Brain microvascular endothelial cell (primary cell): ENCODE measurements at regions not wholly inside any gene's neighbourhood (a gene's known extent, or its start where the extent isn't known, plus 50 kb on each side); places are given as distances from the start of the nearest gene placed in this dataset.

Experiments used
- DNase-seq: peaks from one replicate; pipeline ENCODE4 v3.0.0-alpha.2; 2020
- H3K27ac ChIP-seq: fragments of 250-450 bp; sonication (Bioruptor Pico); 2 replicates; pipeline ENCODE4 v1.5.1; 2020; ENCODE audit warnings: mild to moderate bottlenecking, moderate library complexity
- H3K27me3 ChIP-seq: fragments of 250-450 bp; sonication (Bioruptor Pico); replicated peaks from 2 replicates; pipeline ENCODE4 v1.5.1; 2020; ENCODE audit warnings: mild to moderate bottlenecking
- H3K36me3 ChIP-seq: fragments of 250-450 bp; sonication (Bioruptor Pico); replicated peaks from 2 replicates; pipeline ENCODE4 v1.5.1; 2020; ENCODE audit warnings: mild to moderate bottlenecking
- H3K4me3 ChIP-seq: 2 replicates; pipeline ENCODE4 v1.5.1; 2011; ENCODE audit warnings: low read depth, mild to moderate bottlenecking, control low read depth, low read length, moderate library complexity
- CTCF ChIP-seq: IDR thresholded peaks from 2 replicates; pipeline ENCODE4 v1.5.1; 2011; ENCODE audit warnings: low read depth, mild to moderate bottlenecking, moderate library complexity, low read length, control low read depth, inconsistent platforms; ENCODE audit errors: missing control alignments
- in situ Hi-C: cut with HindIII; loops from 2 replicates; pipeline ENCODE4 v1.10.0; 2017; ENCODE audit warnings: low sequenced_read_pairs, low pct_ligation_motif_present

- peaks cover 2% of the 10 kb centered on the region for H3K27me3 ChIP-seq
- H3K4me3 ChIP-seq, result no peak overlapping the region
- in situ Hi-C loops, result no loop called here
- H3K27ac ChIP-seq, result no peak overlapping the region
- TF ChIP-seq CTCF, result no peak
- no peaks in the 10 kb centered on the region for H3K36me3 ChIP-seq
- DNase-seq, result no peak
Measured at GRCh38 chr13:94901070-94901469, 188.7 kb upstream of the SOX21 start.

GRCh38 chr13:94896719-94897317, 184.5 kb upstream of the SOX21 start:
- DNase-seq, result no peak
- in situ Hi-C loops, result no loop called here
- no peak for TF ChIP-seq CTCF
- H3K4me3 ChIP-seq, result no peak overlapping the region
- no peaks in the 10 kb centered on the region for H3K36me3 ChIP-seq
- H3K27me3 ChIP-seq, result no peaks in the 10 kb centered on the region
- H3K27ac ChIP-seq, result no peak overlapping the region

GRCh38 chr13:94896238-94896637, 183.9 kb upstream of the SOX21 start:
- no peak for TF ChIP-seq CTCF
- in situ Hi-C loops, result no loop called here

GRCh38 chr13:94886191-94886590, 173.8 kb upstream of the SOX21 start:
- Histone ChIP-seq H3K36me3 (no peaks in the 10 kb centered on the region), H3K27ac (no peak overlapping the region), H3K27me3 (no peaks in the 10 kb centered on the region), H3K4me3 (no peak overlapping the region)
- no peak for TF ChIP-seq CTCF
- peak; percentile 77 for DNase-seq
- in situ Hi-C loops, result no loop called here

More at GRCh38 chr13:94896238-94896637, 183.9 kb upstream of the SOX21 start:
- H3K4me3 ChIP-seq, result no peak overlapping the region
- no peak overlapping the region for H3K27ac ChIP-seq
- no peaks in the 10 kb centered on the region for H3K27me3 ChIP-seq
- no peaks in the 10 kb centered on the region for H3K36me3 ChIP-seq
- no peak for DNase-seq

DNA sequence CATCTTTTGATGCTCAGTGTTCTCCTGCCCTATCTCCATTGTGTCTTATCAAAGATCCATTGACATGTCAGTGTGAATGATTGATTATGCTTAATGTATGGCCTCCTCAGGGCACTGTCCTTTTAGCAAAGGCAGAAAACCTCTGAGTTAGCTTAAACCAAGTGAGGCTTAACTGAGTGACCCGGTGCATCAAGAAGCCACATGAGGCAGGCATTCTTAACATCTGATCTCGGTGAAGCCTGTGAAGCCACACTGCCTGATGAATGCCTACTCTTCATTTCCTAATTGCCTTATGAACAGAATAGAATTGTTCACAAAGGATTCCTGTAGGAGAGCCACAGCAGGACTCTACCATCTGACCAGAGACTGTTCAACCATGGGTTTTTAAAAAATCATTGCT, 168.1 kb upstream of the SOX21 start:
- Histone ChIP-seq H3K27me3 (no peaks in the 10 kb centered on the region), H3K27ac (no peak overlapping the region), H3K4me3 (no peak overlapping the region), H3K36me3 (no peaks in the 10 kb centered on the region)
- in situ Hi-C loops, result no loop called here
- TF ChIP-seq CTCF, result no peak
- no peak for DNase-seq

DNA sequence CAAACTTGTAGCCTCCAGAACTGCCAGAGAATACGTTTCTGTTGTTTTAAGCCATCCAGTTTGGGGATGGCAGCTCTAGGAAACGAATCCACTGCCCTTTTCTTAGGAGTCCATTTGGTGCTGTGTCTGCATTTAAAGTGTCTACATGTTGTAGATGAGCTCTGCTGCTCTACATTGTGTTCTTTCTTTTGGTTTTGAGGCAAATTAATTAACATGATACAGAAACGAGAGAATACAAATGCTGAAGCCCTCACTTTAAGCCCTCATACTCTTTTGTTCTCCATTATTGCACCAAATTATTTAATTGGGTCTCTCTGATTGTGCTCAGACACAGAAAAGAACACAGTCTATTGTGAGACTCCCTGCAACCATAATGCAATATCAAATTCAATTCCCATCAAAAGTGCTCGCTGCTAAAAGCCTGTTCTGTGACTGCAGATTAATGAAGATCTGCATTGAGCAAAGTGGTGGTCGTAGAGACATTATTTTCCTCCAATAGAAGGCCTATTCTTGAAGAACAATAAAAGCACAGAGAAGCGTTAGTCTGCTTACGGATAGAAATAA, 166.3 kb upstream of the SOX21 start:
- TF ChIP-seq CTCF, result no peak
- in situ Hi-C loops, result no loop called here
- Histone ChIP-seq H3K27ac (no peak overlapping the region), H3K36me3 (no peaks in the 10 kb centered on the region), H3K27me3 (no peaks in the 10 kb centered on the region), H3K4me3 (no peak overlapping the region)
- DNase-seq, result no peak
